ENCODE measurements at regions not wholly inside any gene's neighbourhood (a gene's known extent, or its start where the extent isn't known, plus 50 kb on each side); places are given as distances from the start of the nearest gene placed in this dataset.
"Not testable (repeated sequence)": the region's sequence is repeated elsewhere in the genome, so short reads cannot be mapped to it uniquely, and the experiment has no call there.

DNA sequence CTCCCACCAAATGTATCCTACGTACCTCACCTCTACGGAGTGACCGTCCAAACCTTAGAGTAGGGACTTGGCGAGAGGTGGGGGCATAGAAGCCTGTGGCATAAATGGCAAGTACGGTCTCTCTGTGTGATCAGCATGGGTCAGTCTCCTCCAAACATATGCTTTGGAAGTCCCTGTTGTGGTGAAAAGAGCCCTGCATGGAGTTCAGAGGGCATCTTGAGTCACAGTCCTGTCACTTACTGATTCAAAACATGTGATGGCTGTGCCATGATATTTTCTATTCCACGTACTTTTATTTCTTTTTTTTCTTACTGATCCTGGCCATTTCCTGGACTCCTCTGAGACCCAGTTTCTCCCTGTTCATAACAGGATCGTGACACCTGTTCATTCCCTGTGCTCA, 67.5 kb upstream of the CEP85L start:
- no peak for DNase-seq
- Histone ChIP-seq H4K20me1 (ENCODE audit: insufficient read depth) (no peaks in the 10 kb centered on the region), H3K27ac (no peak overlapping the region), H3K36me3 (ENCODE audit: low read depth) (no peaks in the 10 kb centered on the region), H3K4me1 (replicated peaks; ENCODE audit: insufficient read depth) (no peaks in the 10 kb centered on the region), H3K9me2 (ENCODE audit: insufficient read depth) (no peaks in the 10 kb centered on the region), H3K4me3 (no peak overlapping the region), H3K27me3 (ENCODE audit: insufficient read depth, low read depth) (no peaks in the 10 kb centered on the region), H2AFZ (no peak overlapping the region), H3K79me2 (ENCODE audit: low read depth) (no peaks in the 10 kb centered on the region), H3K4me2 (no peak overlapping the region), H3F3A (ENCODE audit: insufficient read depth, low read depth) (no peaks in the 10 kb centered on the region), H3K9me3 (ENCODE audit: insufficient read depth, low read depth) (no peaks in the 10 kb centered on the region)
- BruUV-seq (replicated peaks): no TSS peak
- ChIA-PET CTCF (no interaction called here), POLR2A (ENCODE audit: unreplicated experiment) (no interaction called here)
- TF ChIP-seq, protein P1, sequence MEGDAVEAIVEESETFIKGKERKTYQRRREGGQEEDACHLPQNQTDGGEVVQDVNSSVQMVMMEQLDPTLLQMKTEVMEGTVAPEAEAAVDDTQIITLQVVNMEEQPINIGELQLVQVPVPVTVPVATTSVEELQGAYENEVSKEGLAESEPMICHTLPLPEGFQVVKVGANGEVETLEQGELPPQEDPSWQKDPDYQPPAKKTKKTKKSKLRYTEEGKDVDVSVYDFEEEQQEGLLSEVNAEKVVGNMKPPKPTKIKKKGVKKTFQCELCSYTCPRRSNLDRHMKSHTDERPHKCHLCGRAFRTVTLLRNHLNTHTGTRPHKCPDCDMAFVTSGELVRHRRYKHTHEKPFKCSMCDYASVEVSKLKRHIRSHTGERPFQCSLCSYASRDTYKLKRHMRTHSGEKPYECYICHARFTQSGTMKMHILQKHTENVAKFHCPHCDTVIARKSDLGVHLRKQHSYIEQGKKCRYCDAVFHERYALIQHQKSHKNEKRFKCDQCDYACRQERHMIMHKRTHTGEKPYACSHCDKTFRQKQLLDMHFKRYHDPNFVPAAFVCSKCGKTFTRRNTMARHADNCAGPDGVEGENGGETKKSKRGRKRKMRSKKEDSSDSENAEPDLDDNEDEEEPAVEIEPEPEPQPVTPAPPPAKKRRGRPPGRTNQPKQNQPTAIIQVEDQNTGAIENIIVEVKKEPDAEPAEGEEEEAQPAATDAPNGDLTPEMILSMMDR (conservative IDR thresholded peaks at IDR 0.05): no peak
- no peak for TF ChIP-seq EZH2 (IDR thresholded peaks at IDR 0.05; ENCODE audit: low read depth)
- intact Hi-C loops (cut with micrococcal nuclease; ENCODE audit: unreplicated experiment): no loop called here

DNA sequence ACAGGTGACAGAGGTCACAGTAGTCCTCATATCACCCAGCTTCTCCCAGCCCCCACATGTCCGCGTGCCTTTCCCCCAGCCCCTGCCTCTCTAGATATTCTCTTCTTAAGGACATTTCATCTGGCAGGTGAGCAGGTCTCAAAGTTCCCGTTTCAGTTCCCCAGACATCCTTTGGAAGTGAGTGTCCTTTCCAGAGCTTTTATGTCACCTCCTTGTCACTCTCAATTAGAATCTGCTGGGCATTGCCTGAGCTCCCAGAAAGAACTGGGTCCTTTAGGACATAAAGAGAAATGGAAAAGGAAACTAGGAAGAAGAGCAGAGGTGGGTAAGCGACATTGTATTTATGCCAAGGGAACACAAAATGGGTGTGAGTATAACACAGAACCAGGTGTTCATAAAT, 66.9 kb upstream of the CEP85L start:
- Histone ChIP-seq H3K4me1 (replicated peaks; ENCODE audit: insufficient read depth) (no peaks in the 10 kb centered on the region), H3K4me2 (no peak overlapping the region), H3K27me3 (ENCODE audit: insufficient read depth, low read depth) (no peaks in the 10 kb centered on the region), H3K27ac (no peak overlapping the region), H3F3A (ENCODE audit: insufficient read depth, low read depth) (no peaks in the 10 kb centered on the region), H3K9me2 (ENCODE audit: insufficient read depth) (no peaks in the 10 kb centered on the region), H3K79me2 (ENCODE audit: low read depth) (no peaks in the 10 kb centered on the region), H3K9me3 (ENCODE audit: insufficient read depth, low read depth) (no peaks in the 10 kb centered on the region), H3K36me3 (ENCODE audit: low read depth) (no peaks in the 10 kb centered on the region), H2AFZ (no peak overlapping the region), H3K4me3 (no peak overlapping the region), H4K20me1 (ENCODE audit: insufficient read depth) (no peaks in the 10 kb centered on the region)
- BruUV-seq (replicated peaks): no TSS peak
- no peak for DNase-seq
- intact Hi-C loops (cut with micrococcal nuclease; ENCODE audit: unreplicated experiment): no loop called here
- CTCF ChIA-PET: no interaction called here
- POLR2A ChIA-PET (ENCODE audit: unreplicated experiment): no interaction called here
- TF ChIP-seq EZH2 (IDR thresholded peaks at IDR 0.05; ENCODE audit: low read depth): no peak
- TF ChIP-seq, protein P1 (conservative IDR thresholded peaks at IDR 0.05): no peak

DNA sequence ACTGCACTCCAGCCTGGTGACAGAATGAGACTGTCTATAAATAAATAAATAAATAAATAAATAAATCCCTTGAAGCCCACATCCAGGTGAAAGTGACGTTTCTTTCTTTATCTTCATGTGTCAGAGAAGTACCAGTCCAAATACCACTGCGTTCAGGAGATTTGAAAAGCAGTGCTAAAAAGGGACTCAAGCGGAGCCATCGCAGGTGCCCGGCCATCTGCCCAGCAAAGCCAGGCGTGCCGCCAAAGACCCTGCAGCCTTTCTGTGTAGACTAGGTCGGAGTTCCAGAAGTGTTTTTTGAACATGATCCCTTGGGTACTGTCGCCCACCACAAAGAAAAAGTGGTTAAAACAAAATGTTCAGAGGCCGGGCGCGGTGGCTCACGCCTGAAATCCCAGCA, 65.7 kb upstream of the CEP85L start:
- BruUV-seq (replicated peaks): no TSS peak
- Histone ChIP-seq H3F3A (ENCODE audit: insufficient read depth, low read depth) (no peaks in the 10 kb centered on the region), H3K27ac (no peak overlapping the region), H3K9me3 (ENCODE audit: insufficient read depth, low read depth) (no peaks in the 10 kb centered on the region), H3K4me1 (replicated peaks; ENCODE audit: insufficient read depth) (no peaks in the 10 kb centered on the region), H2AFZ (no peak overlapping the region), H3K27me3 (ENCODE audit: insufficient read depth, low read depth) (no peaks in the 10 kb centered on the region), H3K79me2 (ENCODE audit: low read depth) (no peaks in the 10 kb centered on the region), H3K4me2 (no peak overlapping the region), H3K36me3 (ENCODE audit: low read depth) (no peaks in the 10 kb centered on the region), H3K4me3 (no peak overlapping the region), H3K9me2 (ENCODE audit: insufficient read depth) (no peaks in the 10 kb centered on the region), H4K20me1 (ENCODE audit: insufficient read depth) (no peaks in the 10 kb centered on the region)
- DNase-seq: no peak
- CTCF ChIA-PET: interaction anchor here (0.6 kb wide), 1 partner anchor 21 kb away, joined by 10 read pairs; no protein-coding TSS in a partner anchor
- POLR2A ChIA-PET (ENCODE audit: unreplicated experiment): no interaction called here
- intact Hi-C loops (cut with micrococcal nuclease; ENCODE audit: unreplicated experiment): no loop called here
- no peak for TF ChIP-seq EZH2 (IDR thresholded peaks at IDR 0.05; ENCODE audit: low read depth)
- TF ChIP-seq, protein P1 (conservative IDR thresholded peaks at IDR 0.05): no peak

DNA sequence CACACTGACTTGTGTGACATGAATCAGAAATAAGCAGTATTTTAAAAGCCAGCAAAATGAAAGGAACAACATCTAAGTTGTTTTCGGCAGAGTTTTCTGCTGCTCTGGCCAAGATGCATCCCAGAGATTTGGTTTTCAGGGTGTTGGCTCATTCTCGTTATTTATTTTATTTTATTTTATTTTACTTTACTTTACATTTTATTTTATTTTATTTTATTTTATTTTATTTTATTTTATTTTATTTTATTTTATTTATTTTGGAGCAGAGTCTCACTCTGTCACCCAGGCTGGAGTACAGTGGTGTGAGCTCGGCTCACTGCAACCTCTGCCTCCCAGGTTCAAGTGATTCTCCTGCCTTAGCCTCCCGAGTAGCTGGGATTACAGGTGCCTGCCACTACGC, 64.5 kb upstream of the CEP85L start:
- DNase-seq; H3F3A ChIP-seq (ENCODE audit: insufficient read depth, low read depth); H3K9me2 ChIP-seq (ENCODE audit: insufficient read depth); POLR2A ChIA-PET (ENCODE audit: unreplicated experiment); H3K27me3 ChIP-seq (ENCODE audit: insufficient read depth, low read depth); H3K4me3 ChIP-seq; CTCF ChIA-PET; BruUV-seq (replicated peaks); H3K9me3 ChIP-seq (ENCODE audit: insufficient read depth, low read depth); H4K20me1 ChIP-seq (ENCODE audit: insufficient read depth); intact Hi-C loops (cut with micrococcal nuclease; ENCODE audit: unreplicated experiment); H2AFZ ChIP-seq; H3K4me1 ChIP-seq (replicated peaks; ENCODE audit: insufficient read depth); H3K27ac ChIP-seq; H3K4me2 ChIP-seq; H3K36me3 ChIP-seq (ENCODE audit: low read depth); H3K79me2 ChIP-seq (ENCODE audit: low read depth): not testable (repeated sequence)

Measured in PC-9 (cell line).